Liver (tissue), 8 donors: ENCODE measurements at regions not wholly inside any gene's neighbourhood (a gene's known extent, or its start where the extent isn't known, plus 50 kb on each side); places are given as distances from the start of the nearest gene placed in this dataset.

Experiments
- DNase-seq: peaks from one replicate; pipeline ENCODE4 v3.0.0-alpha.2; 2017; ENCODE audit warnings: low spot score
- H3K27ac ChIP-seq, 2 donors: one replicate each; pipeline ENCODE4 v1.7.0; 2013; ENCODE audit warnings: inconsistent platforms in 2 of 2, low read length in 2 of 2, control low read depth in 1 of 2, low read depth in 1 of 2, mild to moderate bottlenecking in 1 of 2
- H3K27me3 ChIP-seq, 4 donors: one replicate each; pipeline versions ENCODE4 v1.6.1 to v1.7.0; 2013; ENCODE audit warnings: low read length in 3 of 4, inconsistent platforms in 1 of 4, mild to moderate bottlenecking in 1 of 4, moderate library complexity in 1 of 4; ENCODE audit not compliant: control insufficient read depth in 4 of 4, insufficient read depth in 4 of 4
- H3K36me3 ChIP-seq, 4 donors: one replicate each; pipeline versions ENCODE4 v1.6.1 to v1.7.0; 2013; ENCODE audit warnings: low read length in 3 of 4, mild to moderate bottlenecking in 3 of 4, low read depth in 1 of 4, moderate library complexity in 1 of 4; ENCODE audit not compliant: control insufficient read depth in 4 of 4, insufficient read depth in 3 of 4
- H3K4me1 ChIP-seq, 4 donors: one replicate each; pipeline versions ENCODE4 v1.6.1 to v1.7.0; 2013; ENCODE audit warnings: low read length in 3 of 4, mild to moderate bottlenecking in 3 of 4, moderate library complexity in 1 of 4; ENCODE audit not compliant: control insufficient read depth in 4 of 4, insufficient read depth in 4 of 4
- H3K4me3 ChIP-seq, 3 donors: one replicate each; pipeline versions ENCODE4 v1.6.1 to v1.7.0; 2013; ENCODE audit warnings: low read length in 3 of 3, control low read depth in 1 of 3, low read depth in 1 of 3, mild to moderate bottlenecking in 1 of 3
- H3K9ac ChIP-seq, 2 donors: one replicate each; pipeline ENCODE4 v1.7.0; 2013; ENCODE audit warnings: low read length in 2 of 2, mild to moderate bottlenecking in 2 of 2, moderate library complexity in 2 of 2, control low read depth in 1 of 2, low read depth in 1 of 2
- H3K9me3 ChIP-seq, 4 donors: one replicate each; pipeline versions ENCODE4 v1.6.1 to v1.7.0; 2013; ENCODE audit warnings: low read length in 3 of 4; ENCODE audit not compliant: control insufficient read depth in 4 of 4
- EGR1 ChIP-seq, 2 donors: IDR thresholded peaks; 2 replicates each; pipeline ENCODE4 v1.6.1; 2016 to 2018; ENCODE audit warnings: antibody characterized with exemption in 2 of 2, low read depth in 2 of 2
- FOXA1 ChIP-seq: IDR thresholded peaks from 2 replicates; pipeline ENCODE4 v1.6.1; 2016; ENCODE audit warnings: antibody characterized with exemption
- FOXA2 ChIP-seq: IDR thresholded peaks from 2 replicates; pipeline ENCODE4 v1.6.1; 2016; ENCODE audit warnings: antibody characterized with exemption
- GABPA ChIP-seq, 2 donors: IDR thresholded peaks in 1 of 2; conservative IDR thresholded peaks in 1 of 2; 2 replicates each; pipeline ENCODE4 v1.6.1; 2016; ENCODE audit warnings: antibody characterized with exemption in 2 of 2, mild to moderate bottlenecking in 1 of 2, moderate library complexity in 1 of 2
- HNF4A ChIP-seq, 2 donors: conservative IDR thresholded peaks; 2 replicates each; pipeline ENCODE4 v1.6.1; 2016; ENCODE audit warnings: antibody characterized with exemption in 2 of 2, mild to moderate bottlenecking in 2 of 2
- HNF4G ChIP-seq: IDR thresholded peaks from 2 replicates; pipeline ENCODE4 v1.6.1; 2016; ENCODE audit warnings: antibody characterized with exemption
- JUND ChIP-seq, 2 donors: IDR thresholded peaks; 2 replicates each; pipeline ENCODE4 v1.6.1; 2016; ENCODE audit warnings: antibody characterized with exemption in 2 of 2
- NR2F2 ChIP-seq: IDR thresholded peaks from 2 replicates; pipeline ENCODE4 v1.6.1; 2016; ENCODE audit warnings: antibody characterized with exemption
- RAD21 ChIP-seq, 2 donors: IDR thresholded peaks; 2 replicates each; pipeline ENCODE4 v1.6.1; 2016; ENCODE audit warnings: antibody characterized with exemption in 2 of 2, mild to moderate bottlenecking in 2 of 2
- RXRA ChIP-seq, 2 donors: IDR thresholded peaks; 2 replicates each; pipeline ENCODE4 v1.6.1; 2017 to 2018; ENCODE audit warnings: antibody characterized with exemption in 2 of 2, mild to moderate bottlenecking in 1 of 2
- SP1 ChIP-seq: IDR thresholded peaks from 2 replicates; pipeline ENCODE4 v1.6.1; 2018; ENCODE audit warnings: antibody characterized with exemption, mild to moderate bottlenecking
- TAF1 ChIP-seq: conservative IDR thresholded peaks from 2 replicates; pipeline ENCODE4 v1.6.1; 2016; ENCODE audit warnings: antibody characterized with exemption, mild to moderate bottlenecking
- YY1 ChIP-seq: IDR thresholded peaks from 2 replicates; pipeline ENCODE4 v1.6.1; 2016; ENCODE audit warnings: antibody characterized with exemption, mild to moderate bottlenecking
- WGBS: extraction: QIAGEN DNeasy Blood & Tissue Kit; methylation state at CpG from one replicate; pipeline ENCODE4 v1.1.7; 2013; 5-methylcytosine and 5-hydroxymethylcytosine counted together
- TF ChIP-seq, protein P1 (sequence below): IDR thresholded peaks from 2 replicates; pipeline ENCODE4 v1.6.1; 2016; ENCODE audit warnings: antibody characterized with exemption, mild to moderate bottlenecking
- TF ChIP-seq, protein P2 (sequence below): IDR thresholded peaks from 2 replicates; pipeline ENCODE4 v1.6.1; 2016; ENCODE audit warnings: antibody characterized with exemption
- TF ChIP-seq, protein P3 (sequence below): IDR thresholded peaks from 2 replicates; pipeline ENCODE4 v1.6.1; 2016; ENCODE audit warnings: antibody characterized with exemption
- TF ChIP-seq, protein P4 (sequence below): IDR thresholded peaks from 2 replicates; pipeline ENCODE4 v1.6.1; 2016; ENCODE audit warnings: antibody characterized with exemption
- TF ChIP-seq, protein P5 (sequence below): fragments of 150-350 bp; IDR thresholded peaks from 2 replicates; pipeline ENCODE4 v1.5.1; 2017; ENCODE audit warnings: improper control_type of control experiment, low read depth, low read length; ENCODE audit not compliant: missing input control
- donor health status: healthy.
- donor health status: healthy.
- donor health status: healthy.
- donor health status: healthy.
- donor health status: healthy.

- Histone ChIP-seq H3K4me3 (no peak overlapping the region), H3K9ac (no peak overlapping the region), H3K36me3 (no peaks in the 10 kb centered on the region), H3K27ac (no peak overlapping the region), H3K27me3 (no peaks in the 10 kb centered on the region), H3K4me1 (no peaks in the 10 kb centered on the region), H3K9me3 (no peaks in the 10 kb centered on the region)
- 71% methylated on average over 4 of the region's 4 CpGs for WGBS
- no peak for TF ChIP-seq HNF4A (conservative IDR thresholded peaks at IDR 0.05)
- no peak for TF ChIP-seq FOXA2
- TF ChIP-seq TAF1, result no peak
- TF ChIP-seq, protein P1, sequence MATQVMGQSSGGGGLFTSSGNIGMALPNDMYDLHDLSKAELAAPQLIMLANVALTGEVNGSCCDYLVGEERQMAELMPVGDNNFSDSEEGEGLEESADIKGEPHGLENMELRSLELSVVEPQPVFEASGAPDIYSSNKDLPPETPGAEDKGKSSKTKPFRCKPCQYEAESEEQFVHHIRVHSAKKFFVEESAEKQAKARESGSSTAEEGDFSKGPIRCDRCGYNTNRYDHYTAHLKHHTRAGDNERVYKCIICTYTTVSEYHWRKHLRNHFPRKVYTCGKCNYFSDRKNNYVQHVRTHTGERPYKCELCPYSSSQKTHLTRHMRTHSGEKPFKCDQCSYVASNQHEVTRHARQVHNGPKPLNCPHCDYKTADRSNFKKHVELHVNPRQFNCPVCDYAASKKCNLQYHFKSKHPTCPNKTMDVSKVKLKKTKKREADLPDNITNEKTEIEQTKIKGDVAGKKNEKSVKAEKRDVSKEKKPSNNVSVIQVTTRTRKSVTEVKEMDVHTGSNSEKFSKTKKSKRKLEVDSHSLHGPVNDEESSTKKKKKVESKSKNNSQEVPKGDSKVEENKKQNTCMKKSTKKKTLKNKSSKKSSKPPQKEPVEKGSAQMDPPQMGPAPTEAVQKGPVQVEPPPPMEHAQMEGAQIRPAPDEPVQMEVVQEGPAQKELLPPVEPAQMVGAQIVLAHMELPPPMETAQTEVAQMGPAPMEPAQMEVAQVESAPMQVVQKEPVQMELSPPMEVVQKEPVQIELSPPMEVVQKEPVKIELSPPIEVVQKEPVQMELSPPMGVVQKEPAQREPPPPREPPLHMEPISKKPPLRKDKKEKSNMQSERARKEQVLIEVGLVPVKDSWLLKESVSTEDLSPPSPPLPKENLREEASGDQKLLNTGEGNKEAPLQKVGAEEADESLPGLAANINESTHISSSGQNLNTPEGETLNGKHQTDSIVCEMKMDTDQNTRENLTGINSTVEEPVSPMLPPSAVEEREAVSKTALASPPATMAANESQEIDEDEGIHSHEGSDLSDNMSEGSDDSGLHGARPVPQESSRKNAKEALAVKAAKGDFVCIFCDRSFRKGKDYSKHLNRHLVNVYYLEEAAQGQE, result no peak
- no peak for TF ChIP-seq RAD21 (IDR thresholded peaks at IDR 0.05)
- no peak for TF ChIP-seq NR2F2
- TF ChIP-seq, protein P2, sequence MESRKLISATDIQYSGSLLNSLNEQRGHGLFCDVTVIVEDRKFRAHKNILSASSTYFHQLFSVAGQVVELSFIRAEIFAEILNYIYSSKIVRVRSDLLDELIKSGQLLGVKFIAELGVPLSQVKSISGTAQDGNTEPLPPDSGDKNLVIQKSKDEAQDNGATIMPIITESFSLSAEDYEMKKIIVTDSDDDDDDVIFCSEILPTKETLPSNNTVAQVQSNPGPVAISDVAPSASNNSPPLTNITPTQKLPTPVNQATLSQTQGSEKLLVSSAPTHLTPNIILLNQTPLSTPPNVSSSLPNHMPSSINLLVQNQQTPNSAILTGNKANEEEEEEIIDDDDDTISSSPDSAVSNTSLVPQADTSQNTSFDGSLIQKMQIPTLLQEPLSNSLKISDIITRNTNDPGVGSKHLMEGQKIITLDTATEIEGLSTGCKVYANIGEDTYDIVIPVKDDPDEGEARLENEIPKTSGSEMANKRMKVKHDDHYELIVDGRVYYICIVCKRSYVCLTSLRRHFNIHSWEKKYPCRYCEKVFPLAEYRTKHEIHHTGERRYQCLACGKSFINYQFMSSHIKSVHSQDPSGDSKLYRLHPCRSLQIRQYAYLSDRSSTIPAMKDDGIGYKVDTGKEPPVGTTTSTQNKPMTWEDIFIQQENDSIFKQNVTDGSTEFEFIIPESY, result no peak
- no peak for TF ChIP-seq FOXA1
- TF ChIP-seq, protein P3, sequence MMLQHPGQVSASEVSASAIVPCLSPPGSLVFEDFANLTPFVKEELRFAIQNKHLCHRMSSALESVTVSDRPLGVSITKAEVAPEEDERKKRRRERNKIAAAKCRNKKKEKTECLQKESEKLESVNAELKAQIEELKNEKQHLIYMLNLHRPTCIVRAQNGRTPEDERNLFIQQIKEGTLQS, result no peak
- TF ChIP-seq SP1, result no peak
- TF ChIP-seq RXRA (IDR thresholded peaks at IDR 0.05), result no peak
- TF ChIP-seq YY1, result no peak
- TF ChIP-seq, protein P4, sequence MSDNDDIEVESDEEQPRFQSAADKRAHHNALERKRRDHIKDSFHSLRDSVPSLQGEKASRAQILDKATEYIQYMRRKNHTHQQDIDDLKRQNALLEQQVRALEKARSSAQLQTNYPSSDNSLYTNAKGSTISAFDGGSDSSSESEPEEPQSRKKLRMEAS, result no peak
- no peak for TF ChIP-seq EGR1 (IDR thresholded peaks at IDR 0.05; ENCODE audit: low read depth in 2 of 2)
- no peak for TF ChIP-seq GABPA (IDR thresholded peaks at IDR 0.05 in 1 of 2, conservative IDR thresholded peaks at IDR 0.05 in 1 of 2)
- no peak for TF ChIP-seq JUND (IDR thresholded peaks at IDR 0.05)
- no peak for TF ChIP-seq HNF4G
- TF ChIP-seq, protein P5, sequence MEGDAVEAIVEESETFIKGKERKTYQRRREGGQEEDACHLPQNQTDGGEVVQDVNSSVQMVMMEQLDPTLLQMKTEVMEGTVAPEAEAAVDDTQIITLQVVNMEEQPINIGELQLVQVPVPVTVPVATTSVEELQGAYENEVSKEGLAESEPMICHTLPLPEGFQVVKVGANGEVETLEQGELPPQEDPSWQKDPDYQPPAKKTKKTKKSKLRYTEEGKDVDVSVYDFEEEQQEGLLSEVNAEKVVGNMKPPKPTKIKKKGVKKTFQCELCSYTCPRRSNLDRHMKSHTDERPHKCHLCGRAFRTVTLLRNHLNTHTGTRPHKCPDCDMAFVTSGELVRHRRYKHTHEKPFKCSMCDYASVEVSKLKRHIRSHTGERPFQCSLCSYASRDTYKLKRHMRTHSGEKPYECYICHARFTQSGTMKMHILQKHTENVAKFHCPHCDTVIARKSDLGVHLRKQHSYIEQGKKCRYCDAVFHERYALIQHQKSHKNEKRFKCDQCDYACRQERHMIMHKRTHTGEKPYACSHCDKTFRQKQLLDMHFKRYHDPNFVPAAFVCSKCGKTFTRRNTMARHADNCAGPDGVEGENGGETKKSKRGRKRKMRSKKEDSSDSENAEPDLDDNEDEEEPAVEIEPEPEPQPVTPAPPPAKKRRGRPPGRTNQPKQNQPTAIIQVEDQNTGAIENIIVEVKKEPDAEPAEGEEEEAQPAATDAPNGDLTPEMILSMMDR, result no peak
- DNase-seq, result no peak
Observed at GRCh38 chr3:40850861-40851260, 326.1 kb downstream of the ZNF621 start.
